DMS153 (cell line): ENCODE measurements at regions not wholly inside any gene's neighbourhood (a gene's known extent, or its start where the extent isn't known, plus 50 kb on each side); places are given as distances from the start of the nearest gene placed in this dataset.

Experiments used
- DNase-seq: peaks from one replicate; lab custom pipeline; 2025; lab: John Stamatoyannopoulos, UW

DNA sequence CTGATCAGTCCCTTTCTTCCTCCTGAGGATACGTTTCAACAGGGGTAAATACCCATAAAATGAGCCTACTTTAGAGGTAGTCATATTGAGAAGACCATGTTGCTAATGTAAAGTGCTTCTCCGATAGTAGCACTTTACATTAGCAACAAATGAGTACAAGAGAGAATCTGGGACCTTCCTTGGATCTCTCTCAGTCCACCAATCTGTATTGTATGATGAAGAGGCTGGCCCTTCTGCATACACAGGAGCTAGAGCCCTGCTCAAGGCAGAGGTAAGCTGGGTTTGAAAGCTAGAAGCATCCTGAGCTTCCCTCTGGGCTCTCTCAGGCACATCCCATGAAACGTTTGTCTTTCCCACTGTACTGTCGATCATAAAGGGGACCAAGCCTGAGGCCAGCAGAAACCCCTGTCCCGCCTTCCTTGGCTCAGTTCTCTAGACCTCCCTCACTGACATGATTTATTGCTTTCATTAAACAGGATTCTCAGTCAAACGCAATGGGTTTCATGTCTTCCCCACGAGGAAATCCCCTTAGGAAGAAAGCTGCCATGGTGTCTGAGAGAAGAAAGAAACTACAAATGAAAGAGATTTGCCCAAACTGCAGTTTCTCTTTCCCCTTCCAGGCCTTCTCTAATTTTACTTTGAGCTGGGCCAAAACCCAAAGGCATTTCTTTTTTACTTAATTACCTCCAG lies 62.8 kb upstream of the BCAR3 start:
- no peak for DNase-seq

DNA sequence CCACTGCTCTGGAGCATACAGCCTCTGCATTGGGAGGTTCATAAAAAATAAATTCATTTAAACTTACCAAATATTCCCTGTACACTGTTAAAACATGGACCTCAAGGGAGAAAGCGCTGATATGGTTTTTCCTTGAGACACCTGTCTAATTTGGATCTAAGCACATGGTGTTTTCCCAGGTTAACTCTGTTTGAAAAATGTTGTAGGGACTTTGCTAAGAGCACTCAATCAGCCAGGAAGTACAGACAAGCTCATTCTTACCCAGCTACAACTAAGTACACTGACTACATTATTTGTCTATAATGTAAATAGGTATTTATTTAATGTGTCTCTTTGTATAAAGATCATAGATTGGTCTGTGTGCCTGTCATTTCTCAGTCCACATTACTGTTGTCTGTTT lies 61.8 kb upstream of the BCAR3 start:
- DNase-seq = no peak

DNA sequence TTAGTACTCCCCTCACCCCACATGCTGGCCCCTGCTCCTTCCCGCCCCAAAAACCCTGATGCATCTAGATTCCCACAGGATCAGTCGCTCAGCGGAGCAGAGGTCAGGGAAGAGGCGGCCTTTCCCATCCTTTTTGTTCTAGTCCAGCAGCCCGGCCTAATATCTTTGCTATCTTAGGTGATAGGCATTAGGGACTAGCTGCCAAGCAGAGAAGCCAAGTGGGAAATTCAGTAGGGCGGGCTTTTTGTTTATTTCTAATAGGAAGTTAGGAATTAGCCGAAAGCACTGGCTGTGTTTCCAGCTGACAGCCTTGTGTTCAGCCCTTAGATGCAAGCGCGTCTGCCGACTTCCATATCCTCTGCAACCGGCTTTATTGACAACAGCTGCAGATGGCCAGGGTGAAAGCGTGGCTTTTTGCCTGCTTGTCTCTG lies 59.0 kb upstream of the BCAR3 start:
- no peak for DNase-seq

DNA sequence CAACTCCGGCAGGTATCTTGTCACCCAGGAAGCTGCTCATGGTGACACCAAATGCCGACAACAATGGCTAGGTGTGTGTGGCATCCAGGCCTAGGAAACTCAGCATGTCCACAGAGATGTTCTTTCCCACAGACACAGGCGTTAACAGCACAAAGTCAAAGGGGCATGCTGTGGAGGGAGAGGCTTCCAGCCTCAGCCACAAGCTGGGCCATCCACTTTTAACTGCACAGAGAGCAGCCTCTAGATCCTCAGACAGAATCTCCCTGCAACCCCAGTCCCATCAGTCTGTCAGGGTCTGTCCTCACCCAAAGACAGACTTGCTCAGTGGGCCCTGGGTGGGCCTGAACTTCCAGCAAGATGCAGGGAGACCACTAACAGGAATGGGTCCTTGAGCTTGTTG lies 58.5 kb upstream of the BCAR3 start:
- no peak for DNase-seq

DNA sequence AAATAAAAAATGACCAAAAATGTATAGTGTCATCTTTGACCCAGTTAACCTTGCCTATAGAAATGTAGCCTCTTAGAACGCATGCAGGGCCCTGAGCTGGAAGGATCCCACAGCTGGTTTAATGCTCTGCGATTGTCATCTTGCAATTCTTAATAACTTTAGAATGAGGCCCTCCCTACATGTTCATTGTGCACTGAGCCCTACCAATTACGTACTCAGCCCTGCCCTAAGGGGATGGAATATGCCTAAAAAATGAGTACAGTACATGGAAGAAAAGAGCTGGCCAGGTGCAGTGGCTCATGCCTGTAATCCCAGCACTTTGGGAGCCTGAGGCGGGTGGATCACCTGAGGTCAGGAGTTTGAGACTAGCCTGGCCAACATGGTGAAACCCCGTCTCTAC lies 57.8 kb upstream of the BCAR3 start:
- no peak for DNase-seq

DNA sequence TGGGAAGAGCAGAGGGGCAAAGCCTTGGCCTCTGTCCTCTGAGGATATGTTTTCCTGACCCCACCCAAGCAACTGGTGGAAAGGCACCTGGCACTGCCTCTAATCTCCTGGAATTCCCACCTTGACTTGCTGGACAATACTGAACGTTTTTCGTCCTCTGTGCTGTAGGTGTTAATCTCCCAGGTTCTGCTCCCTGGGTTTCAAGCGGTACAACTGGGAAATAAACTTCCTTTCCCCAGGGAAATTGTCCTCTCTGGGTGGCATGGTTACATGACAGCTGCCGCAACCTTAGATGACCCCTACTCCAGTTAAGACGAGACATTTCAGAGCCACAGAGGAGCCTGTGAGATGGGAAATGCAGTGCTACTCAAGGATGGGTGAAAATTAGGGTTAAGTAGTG lies 57.3 kb upstream of the BCAR3 start:
- DNase-seq = no peak

DNA sequence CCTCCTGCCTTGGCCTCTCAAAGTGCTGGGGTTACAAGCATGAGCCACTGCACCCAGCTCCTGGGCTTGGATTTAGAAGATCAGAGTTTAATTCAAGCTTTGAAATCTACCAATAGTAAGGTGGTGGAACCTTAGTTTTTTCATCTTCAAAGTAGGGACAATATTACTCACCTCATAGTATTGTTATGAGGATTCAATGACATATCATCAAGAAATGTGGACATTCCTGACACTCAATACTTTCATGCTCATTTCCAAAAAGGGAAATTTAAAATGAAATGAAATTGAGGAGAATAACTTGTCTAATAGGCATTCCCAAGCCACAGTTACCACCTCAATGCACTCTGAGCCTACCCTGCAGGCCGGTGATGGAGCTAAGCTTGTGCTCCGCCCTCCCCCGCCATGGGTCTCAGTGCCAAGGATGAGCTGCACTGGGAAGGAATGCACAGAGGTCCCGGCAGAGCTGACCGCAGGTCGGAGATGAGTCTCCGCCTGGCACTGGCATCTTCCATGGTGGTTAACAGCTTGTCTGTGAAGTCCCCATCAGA lies 56.5 kb upstream of the BCAR3 start:
- no peak for DNase-seq

DNA sequence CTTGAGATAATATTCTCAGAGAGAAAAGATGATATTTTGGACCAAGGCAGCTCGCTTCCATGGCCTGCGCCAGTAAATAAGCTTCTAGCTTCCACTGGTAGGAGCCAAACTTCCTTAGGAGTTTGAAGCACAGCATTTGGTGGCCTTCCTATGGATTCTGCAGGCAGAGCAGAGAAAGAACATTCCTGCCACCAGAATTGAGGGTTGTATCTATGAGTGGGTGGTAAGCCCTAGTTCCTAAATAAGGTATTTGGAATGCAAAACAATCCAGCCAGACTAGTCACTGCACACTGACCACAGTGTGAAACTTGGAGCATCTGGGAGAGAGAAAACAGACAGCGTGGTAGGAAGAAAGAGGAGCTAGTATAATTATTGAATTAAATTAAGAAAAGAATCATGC lies 54.1 kb upstream of the BCAR3 start:
- no peak for DNase-seq

DNA sequence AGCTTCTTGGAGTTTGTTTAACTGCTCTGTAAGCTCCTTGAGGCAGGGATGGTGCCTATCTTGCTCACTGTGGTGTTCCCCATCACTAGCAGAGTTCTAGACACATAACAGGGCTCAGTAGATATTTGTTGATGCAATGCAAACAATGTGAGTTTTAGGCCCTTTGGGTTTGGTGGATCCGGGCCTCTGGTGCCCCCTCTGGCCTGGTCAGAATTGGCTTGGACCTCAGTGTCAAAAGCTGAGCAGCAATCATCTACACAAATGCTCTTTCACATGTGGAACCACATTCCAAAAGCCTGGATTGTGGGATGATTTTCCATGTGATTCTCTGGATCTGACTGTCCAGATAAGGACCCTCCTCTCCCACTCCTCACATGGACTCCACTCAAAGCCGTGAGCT lies 53.4 kb upstream of the BCAR3 start:
- no peak for DNase-seq

DNA sequence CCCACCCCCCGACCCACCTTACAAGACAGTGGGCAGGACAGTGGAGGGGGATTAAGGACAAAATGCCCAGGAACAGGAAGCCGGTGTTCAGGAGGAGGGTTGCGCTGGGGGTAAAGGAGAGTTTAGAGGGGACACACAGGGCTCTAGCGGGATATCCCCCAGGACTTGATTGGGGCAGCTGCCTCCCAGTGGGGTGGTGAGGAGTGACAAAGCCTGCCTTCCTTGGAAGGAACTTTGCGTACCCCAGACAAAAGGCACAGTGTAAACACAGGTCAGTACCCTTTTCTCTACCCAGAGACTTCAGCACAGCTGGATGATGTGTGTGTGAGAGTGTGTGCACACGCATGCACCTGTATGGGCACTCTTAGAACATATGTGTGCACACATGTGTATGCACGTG lies 51.7 kb upstream of the BCAR3 start:
- no peak for DNase-seq

DNA sequence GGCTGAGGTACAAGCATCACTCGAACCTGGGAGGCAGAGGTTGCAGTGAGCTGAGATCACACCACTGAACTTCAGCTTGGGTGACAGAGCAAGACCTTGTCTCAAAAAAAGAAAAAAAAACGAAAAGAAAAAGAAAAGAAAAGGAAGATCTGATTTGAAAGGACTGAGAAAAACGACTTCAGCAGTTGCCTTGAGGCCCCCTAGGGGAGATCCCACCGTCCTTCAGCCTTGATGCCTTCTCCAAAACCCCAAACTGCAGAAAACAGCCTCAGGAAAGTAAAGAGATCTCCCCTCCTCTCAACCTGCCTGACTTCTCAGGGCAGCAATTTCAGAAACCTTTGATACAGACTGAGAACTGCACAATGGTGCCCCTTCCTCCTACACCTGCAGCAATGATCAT lies 50.9 kb upstream of the BCAR3 start:
- DNase-seq = no peak
